ENCODE measurements at regions not wholly inside any gene's neighbourhood (a gene's known extent, or its start where the extent isn't known, plus 50 kb on each side); places are given as distances from the start of the nearest gene placed in this dataset.

DNA sequence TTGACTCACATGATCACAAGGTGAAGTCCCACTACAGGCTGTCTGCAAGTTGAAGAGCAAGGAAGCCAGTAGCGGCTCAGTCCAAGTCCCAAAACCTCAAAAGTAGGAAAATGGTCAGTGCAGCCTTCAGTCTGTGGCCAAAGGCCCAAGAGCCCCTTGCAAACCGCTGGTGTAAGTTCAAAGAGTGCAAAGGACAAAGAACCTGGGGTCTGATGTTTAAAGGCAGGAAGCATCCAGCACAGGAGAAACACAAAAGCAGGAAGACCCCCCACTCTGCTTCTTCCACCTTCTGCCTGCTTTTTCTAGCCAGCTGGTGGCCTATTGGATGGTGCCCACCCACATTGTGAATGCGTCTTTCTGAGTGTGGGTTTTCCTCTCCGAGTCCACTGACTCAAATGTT lies 2222.6 kb downstream of the MRPL39 start:
- TF ChIP-seq POLR2A (IDR thresholded peaks at IDR 0.05): no peak
- TF ChIP-seq, protein P1, sequence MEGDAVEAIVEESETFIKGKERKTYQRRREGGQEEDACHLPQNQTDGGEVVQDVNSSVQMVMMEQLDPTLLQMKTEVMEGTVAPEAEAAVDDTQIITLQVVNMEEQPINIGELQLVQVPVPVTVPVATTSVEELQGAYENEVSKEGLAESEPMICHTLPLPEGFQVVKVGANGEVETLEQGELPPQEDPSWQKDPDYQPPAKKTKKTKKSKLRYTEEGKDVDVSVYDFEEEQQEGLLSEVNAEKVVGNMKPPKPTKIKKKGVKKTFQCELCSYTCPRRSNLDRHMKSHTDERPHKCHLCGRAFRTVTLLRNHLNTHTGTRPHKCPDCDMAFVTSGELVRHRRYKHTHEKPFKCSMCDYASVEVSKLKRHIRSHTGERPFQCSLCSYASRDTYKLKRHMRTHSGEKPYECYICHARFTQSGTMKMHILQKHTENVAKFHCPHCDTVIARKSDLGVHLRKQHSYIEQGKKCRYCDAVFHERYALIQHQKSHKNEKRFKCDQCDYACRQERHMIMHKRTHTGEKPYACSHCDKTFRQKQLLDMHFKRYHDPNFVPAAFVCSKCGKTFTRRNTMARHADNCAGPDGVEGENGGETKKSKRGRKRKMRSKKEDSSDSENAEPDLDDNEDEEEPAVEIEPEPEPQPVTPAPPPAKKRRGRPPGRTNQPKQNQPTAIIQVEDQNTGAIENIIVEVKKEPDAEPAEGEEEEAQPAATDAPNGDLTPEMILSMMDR (IDR thresholded peaks at IDR 0.05): no peak
